ENCODE measurements at regions not wholly inside any gene's neighbourhood (a gene's known extent, or its start where the extent isn't known, plus 50 kb on each side); places are given as distances from the start of the nearest gene placed in this dataset.

DNA sequence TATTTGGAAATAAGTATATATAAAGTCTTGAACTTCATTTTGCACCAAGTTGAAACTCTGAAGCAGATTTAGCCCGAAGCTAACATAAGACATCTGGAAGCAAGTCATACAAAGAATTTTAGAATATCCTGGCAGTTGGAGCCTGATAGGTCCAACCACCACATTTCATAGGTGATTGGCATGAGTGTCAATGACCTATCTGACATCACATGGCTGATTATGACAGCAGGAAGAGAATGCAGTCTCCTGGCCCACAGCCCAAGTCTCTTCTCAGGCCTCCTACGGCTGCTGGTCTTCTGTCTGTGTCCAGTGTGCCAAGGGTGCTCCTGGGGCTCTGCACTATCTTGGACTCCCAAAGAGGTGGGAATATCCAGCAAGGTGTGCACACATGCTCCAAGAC is 325.7 kb upstream of the ACVR2A start:
- DNase-seq (ENCODE audit: extremely low spot score, unreplicated experiment), result no peak
- Mint-ChIP-seq H3K4me3 (ENCODE audit: unreplicated experiment) (no peak overlapping the region), H3K36me3 (ENCODE audit: unreplicated experiment) (no peaks in the 10 kb centered on the region), H3K4me1 (ENCODE audit: unreplicated experiment) (no peaks in the 10 kb centered on the region), H3K9me3 (ENCODE audit: unreplicated experiment) (peaks cover 5% of the 10 kb centered on the region), H3K27me3 (ENCODE audit: unreplicated experiment) (no peaks in the 10 kb centered on the region), H3K27ac (ENCODE audit: unreplicated experiment) (no peak overlapping the region)
- TF ChIP-seq, protein P1, sequence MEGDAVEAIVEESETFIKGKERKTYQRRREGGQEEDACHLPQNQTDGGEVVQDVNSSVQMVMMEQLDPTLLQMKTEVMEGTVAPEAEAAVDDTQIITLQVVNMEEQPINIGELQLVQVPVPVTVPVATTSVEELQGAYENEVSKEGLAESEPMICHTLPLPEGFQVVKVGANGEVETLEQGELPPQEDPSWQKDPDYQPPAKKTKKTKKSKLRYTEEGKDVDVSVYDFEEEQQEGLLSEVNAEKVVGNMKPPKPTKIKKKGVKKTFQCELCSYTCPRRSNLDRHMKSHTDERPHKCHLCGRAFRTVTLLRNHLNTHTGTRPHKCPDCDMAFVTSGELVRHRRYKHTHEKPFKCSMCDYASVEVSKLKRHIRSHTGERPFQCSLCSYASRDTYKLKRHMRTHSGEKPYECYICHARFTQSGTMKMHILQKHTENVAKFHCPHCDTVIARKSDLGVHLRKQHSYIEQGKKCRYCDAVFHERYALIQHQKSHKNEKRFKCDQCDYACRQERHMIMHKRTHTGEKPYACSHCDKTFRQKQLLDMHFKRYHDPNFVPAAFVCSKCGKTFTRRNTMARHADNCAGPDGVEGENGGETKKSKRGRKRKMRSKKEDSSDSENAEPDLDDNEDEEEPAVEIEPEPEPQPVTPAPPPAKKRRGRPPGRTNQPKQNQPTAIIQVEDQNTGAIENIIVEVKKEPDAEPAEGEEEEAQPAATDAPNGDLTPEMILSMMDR (IDR thresholded peaks at IDR 0.05), result no peak

DNA sequence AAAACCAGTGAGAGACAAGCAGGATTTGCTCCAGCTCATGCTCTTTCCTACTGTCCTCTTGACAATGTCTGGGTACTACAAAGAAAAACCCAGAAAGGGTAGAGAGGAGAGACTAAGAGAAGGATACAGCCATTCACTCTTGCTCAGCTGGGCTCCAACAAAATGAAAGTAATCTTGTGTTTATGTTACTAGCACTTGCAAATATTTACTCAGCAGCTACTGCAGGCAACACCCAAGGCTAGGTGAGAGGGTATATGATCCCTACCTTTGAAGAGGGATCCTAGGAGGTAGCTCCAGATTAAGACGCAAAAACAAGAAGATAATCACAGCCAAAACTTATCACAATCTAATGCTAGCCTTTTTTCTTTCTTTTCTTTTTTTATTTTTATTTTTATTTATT is 329.6 kb upstream of the ACVR2A start:
- no peak for DNase-seq (ENCODE audit: extremely low spot score, unreplicated experiment)
- H3K36me3 Mint-ChIP-seq (ENCODE audit: unreplicated experiment), result no peaks in the 10 kb centered on the region
- peaks cover 20% of the 10 kb centered on the region for H3K4me1 Mint-ChIP-seq (ENCODE audit: unreplicated experiment)
- H3K27ac Mint-ChIP-seq (ENCODE audit: unreplicated experiment), result no peak overlapping the region
- no peak overlapping the region for H3K4me3 Mint-ChIP-seq (ENCODE audit: unreplicated experiment)
- TF ChIP-seq, protein P1 (IDR thresholded peaks at IDR 0.05), result no peak
- H3K9me3 Mint-ChIP-seq (ENCODE audit: unreplicated experiment), result peaks cover 5% of the 10 kb centered on the region
- no peaks in the 10 kb centered on the region for H3K27me3 Mint-ChIP-seq (ENCODE audit: unreplicated experiment)

DNA sequence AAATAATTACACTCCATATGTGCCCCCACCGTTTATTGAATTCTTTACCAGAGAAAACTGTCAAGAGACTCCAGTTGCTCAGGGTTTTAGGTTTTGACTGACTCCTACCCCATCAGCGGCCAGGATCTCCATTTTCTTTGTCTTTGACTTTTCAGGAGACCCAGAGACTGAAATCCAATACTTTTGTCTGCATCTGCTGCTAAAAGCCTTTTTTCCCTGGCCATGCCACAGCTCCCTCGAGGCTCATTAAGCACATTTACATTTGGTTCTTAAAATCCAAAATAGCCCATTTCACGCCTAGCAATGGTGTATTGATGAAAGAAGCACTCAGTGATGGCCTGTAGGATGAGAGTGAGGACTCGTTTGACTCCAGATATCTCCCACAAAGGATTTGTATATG is 332.6 kb upstream of the ACVR2A start:
- no peak for DNase-seq (ENCODE audit: extremely low spot score, unreplicated experiment)
- Mint-ChIP-seq H3K9me3 (ENCODE audit: unreplicated experiment) (no peaks in the 10 kb centered on the region), H3K4me1 (ENCODE audit: unreplicated experiment) (peaks cover 20% of the 10 kb centered on the region), H3K4me3 (ENCODE audit: unreplicated experiment) (no peak overlapping the region), H3K27me3 (ENCODE audit: unreplicated experiment) (no peaks in the 10 kb centered on the region), H3K36me3 (ENCODE audit: unreplicated experiment) (no peaks in the 10 kb centered on the region), H3K27ac (ENCODE audit: unreplicated experiment) (peak overlapping the region; percentile 84)
- TF ChIP-seq, protein P1 (IDR thresholded peaks at IDR 0.05), result no peak

DNA sequence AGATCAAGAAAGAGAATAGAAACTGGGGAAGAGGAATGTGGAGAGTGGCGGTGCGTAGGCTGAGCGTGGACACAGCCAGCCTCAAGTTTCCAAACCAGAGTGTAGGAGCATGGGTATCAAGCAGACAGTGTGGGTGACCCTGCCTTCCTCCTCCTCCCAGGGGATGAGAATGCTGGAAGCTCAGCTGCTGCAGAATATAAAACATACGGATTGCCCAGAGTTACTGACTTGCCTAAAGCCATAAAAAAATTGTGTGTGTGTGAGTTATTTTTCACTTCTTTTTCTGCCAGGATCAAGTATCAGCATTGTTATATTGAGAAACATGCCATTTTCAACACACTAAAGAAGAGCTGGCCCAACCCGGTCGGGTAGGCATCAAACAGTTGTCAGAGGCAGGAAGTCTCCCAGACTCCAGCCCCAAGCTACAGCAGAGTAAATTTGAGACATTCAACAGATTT is 333.3 kb upstream of the ACVR2A start:
- DNase-seq (ENCODE audit: extremely low spot score, unreplicated experiment), result no peak

DNA sequence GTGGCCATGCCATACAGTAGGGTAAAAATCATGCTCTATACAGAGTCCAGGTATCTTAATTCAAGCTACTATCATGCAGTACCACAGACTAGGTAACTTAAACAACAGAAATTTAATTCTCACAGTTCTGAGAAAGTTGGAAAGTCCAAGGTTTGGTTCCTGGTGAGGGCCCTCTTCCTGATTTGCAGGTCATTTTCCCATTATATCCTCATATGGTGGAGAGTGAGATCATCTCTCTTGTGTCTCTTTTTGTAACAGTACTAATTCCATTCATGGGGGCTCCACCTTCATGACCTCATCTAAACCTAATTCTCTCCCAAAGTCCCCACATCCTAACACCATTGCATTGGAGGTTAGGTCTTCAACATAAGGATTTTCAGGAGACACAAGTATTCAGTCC is 335.0 kb upstream of the ACVR2A start:
- H3K4me1 Mint-ChIP-seq (ENCODE audit: unreplicated experiment), result peaks cover 20% of the 10 kb centered on the region
- H3K27me3 Mint-ChIP-seq (ENCODE audit: unreplicated experiment), result no peaks in the 10 kb centered on the region
- H3K36me3 Mint-ChIP-seq (ENCODE audit: unreplicated experiment), result no peaks in the 10 kb centered on the region
- no peaks in the 10 kb centered on the region for H3K9me3 Mint-ChIP-seq (ENCODE audit: unreplicated experiment)
- TF ChIP-seq, protein P1 (IDR thresholded peaks at IDR 0.05), result no peak
- DNase-seq (ENCODE audit: extremely low spot score, unreplicated experiment), result no peak
- H3K27ac Mint-ChIP-seq (ENCODE audit: unreplicated experiment), result no peak overlapping the region
- no peak overlapping the region for H3K4me3 Mint-ChIP-seq (ENCODE audit: unreplicated experiment)

More for the DNA sequence above, 333.3 kb upstream of the ACVR2A start:
- TF ChIP-seq, protein P1 (IDR thresholded peaks at IDR 0.05), result no peak
- H3K27ac Mint-ChIP-seq (ENCODE audit: unreplicated experiment), result peak overlapping the region; percentile 84
- H3K9me3 Mint-ChIP-seq (ENCODE audit: unreplicated experiment), result no peaks in the 10 kb centered on the region
- H3K4me1 Mint-ChIP-seq (ENCODE audit: unreplicated experiment), result peaks cover 20% of the 10 kb centered on the region
- H3K4me3 Mint-ChIP-seq (ENCODE audit: unreplicated experiment), result peak overlapping the region; percentile 41
- H3K36me3 Mint-ChIP-seq (ENCODE audit: unreplicated experiment), result no peaks in the 10 kb centered on the region
- H3K27me3 Mint-ChIP-seq (ENCODE audit: unreplicated experiment), result no peaks in the 10 kb centered on the region

Data from osteocyte (in vitro differentiated cells).